DND-41 (cell line): ENCODE measurements at regions not wholly inside any gene's neighbourhood (a gene's known extent, or its start where the extent isn't known, plus 50 kb on each side); places are given as distances from the start of the nearest gene placed in this dataset.

ENCODE experiments used
- EZH2 ChIP-seq: IDR thresholded peaks from 3 replicates; pipeline ENCODE4 v1.6.1; 2012; ENCODE audit warnings: borderline replicate concordance, low read depth, mild to moderate bottlenecking, moderate library complexity, low read length, inconsistent platforms; ENCODE audit not compliant: severe bottlenecking
- TF ChIP-seq, protein P1 (sequence below): IDR thresholded peaks from 2 replicates; pipeline ENCODE4 v1.5.1; 2012; ENCODE audit warnings: borderline replicate concordance, low read length, moderate library complexity, mild to moderate bottlenecking; ENCODE audit not compliant: poor library complexity, severe bottlenecking; ENCODE audit errors: extremely low read depth

DNA sequence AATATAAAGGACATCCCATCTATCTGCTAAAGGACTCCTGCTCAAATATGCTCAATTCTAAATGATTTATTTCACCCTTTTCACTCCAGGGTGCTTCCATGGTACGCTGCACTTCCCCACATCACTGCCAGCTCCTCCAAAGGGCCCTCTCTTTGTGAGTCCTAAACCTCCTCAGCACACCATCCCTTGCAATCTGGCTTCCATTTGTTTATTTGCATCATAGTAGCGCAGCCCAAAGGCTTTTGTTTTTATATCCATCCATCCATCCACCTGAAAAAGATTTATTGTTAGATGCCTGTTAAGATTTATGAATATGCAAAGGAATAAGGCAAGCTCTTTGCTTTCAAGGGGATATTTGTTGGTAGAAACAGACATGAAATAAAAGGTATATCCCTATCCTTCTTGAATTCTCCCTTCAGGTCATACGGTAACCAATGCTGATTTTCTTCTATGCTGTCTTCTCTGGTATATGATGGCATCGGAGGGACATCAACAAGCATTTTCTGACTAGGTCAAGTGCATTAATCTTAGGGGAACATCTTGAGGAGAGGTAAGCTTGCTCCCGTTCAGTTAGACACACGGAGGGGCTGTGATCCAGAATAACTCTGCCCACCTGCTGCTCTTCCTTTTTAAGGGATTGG lies 397.6 kb downstream of the LIG4 start:
- TF ChIP-seq, protein P1, sequence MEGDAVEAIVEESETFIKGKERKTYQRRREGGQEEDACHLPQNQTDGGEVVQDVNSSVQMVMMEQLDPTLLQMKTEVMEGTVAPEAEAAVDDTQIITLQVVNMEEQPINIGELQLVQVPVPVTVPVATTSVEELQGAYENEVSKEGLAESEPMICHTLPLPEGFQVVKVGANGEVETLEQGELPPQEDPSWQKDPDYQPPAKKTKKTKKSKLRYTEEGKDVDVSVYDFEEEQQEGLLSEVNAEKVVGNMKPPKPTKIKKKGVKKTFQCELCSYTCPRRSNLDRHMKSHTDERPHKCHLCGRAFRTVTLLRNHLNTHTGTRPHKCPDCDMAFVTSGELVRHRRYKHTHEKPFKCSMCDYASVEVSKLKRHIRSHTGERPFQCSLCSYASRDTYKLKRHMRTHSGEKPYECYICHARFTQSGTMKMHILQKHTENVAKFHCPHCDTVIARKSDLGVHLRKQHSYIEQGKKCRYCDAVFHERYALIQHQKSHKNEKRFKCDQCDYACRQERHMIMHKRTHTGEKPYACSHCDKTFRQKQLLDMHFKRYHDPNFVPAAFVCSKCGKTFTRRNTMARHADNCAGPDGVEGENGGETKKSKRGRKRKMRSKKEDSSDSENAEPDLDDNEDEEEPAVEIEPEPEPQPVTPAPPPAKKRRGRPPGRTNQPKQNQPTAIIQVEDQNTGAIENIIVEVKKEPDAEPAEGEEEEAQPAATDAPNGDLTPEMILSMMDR: no peak
- no peak for TF ChIP-seq EZH2
